HepG2 (cell line): ENCODE measurements at regions not wholly inside any gene's neighbourhood (a gene's known extent, or its start where the extent isn't known, plus 50 kb on each side); places are given as distances from the start of the nearest gene placed in this dataset.

Source experiments
- ATAC-seq: fragments of 200-7000 bp; cut with Tn5 transposase; 3 replicates; pipeline ENCODE4 v1.9.1; 2020; ENCODE audit warnings: mild to moderate bottlenecking, moderate library complexity
- BruUV-seq: library from RNA; stranded (reverse); fragments of 400-500 nt; replicated peaks from 2 replicates; lab custom pipeline; 2021; lab: Mats Ljungman, UMichigan
- CTCF ChIA-PET: fragments of 300-600 bp; formaldehyde crosslinking; extraction: SDS; loops from one replicate; lab custom pipeline; 2021; ENCODE audit warnings: low total read pairs, inconsistent platforms, low intra/inter-chr PET ratio; lab: Yijun Ruan, JAX
- POLR2A ChIA-PET: fragments of 350-600 bp; sonication (Branson Sonifier 250); formaldehyde crosslinking; loops from one replicate; lab custom pipeline; 2020; ENCODE audit warnings: antibody characterized with exemption, inconsistent platforms; lab: Yijun Ruan, JAX
- DNase-seq: peaks from one replicate; pipeline ENCODE4 v3.0.0-alpha.2; 2015; ENCODE audit warnings: low spot score
- FAIRE-seq: peaks from 3 replicates; lab custom pipeline; 2011; peaks lifted over from hg19 to GRCh38; lab: Jason Lieb, UNC
- H2AFZ ChIP-seq: one replicate; pipeline ENCODE4 v1.6.1; 2011; ENCODE audit warnings: low read length, inconsistent platforms
- H3K27ac ChIP-seq: fragments of 300-600 bp; 3 replicates; pipeline ENCODE4 v1.8.0; 2011; ENCODE audit warnings: mixed run types, mild to moderate bottlenecking, mixed read lengths, low read length, inconsistent platforms; ENCODE audit not compliant: insufficient read depth; ENCODE audit errors: extremely low read length
- H3K27me3 ChIP-seq, 2 experiments: fragments of 200-600 bp in 1 of 2; 2 replicates in 1 of 2; 3 replicates in 1 of 2; pipeline versions ENCODE4 v1.6.0 to v1.8.0; 2011; ENCODE audit warnings: low read length in 2 of 2, mild to moderate bottlenecking in 2 of 2, moderate library complexity in 2 of 2, inconsistent platforms in 1 of 2; ENCODE audit not compliant: insufficient read depth in 2 of 2, control insufficient read depth in 1 of 2
- H3K36me3 ChIP-seq, 2 experiments: fragments of 200-600 bp in 1 of 2; replicated peaks in 1 of 2; 2 replicates in 1 of 2; 3 replicates in 1 of 2; pipeline versions ENCODE4 v1.5.1 to v1.8.0; 2011; ENCODE audit warnings: low read length in 2 of 2, inconsistent platforms in 1 of 2; ENCODE audit not compliant: insufficient read depth in 2 of 2, control insufficient read depth in 1 of 2
- H3K4me1 ChIP-seq: 2 replicates; pipeline ENCODE4 v1.5.1; 2012; ENCODE audit warnings: low read length, inconsistent platforms; ENCODE audit not compliant: insufficient read depth
- H3K4me2 ChIP-seq: 2 replicates; pipeline ENCODE4 v1.6.0; 2011; ENCODE audit warnings: low read depth, low read length, inconsistent platforms
- H3K4me3 ChIP-seq, 3 experiments: fragments of 200-600 bp in 1 of 3; sonication (generic), shearing (Covaris generic) in 1 of 3; replicated peaks in 1 of 3; 2 replicates each; pipeline ENCODE4 v1.5.1; 2011 to 2016; ENCODE audit warnings: low read length in 3 of 3, inconsistent platforms in 2 of 3, low read depth in 2 of 3, mild to moderate bottlenecking in 2 of 3, control low read depth in 1 of 3, mixed read lengths in 1 of 3; ENCODE audit not compliant: insufficient read depth in 1 of 3
- H3K79me2 ChIP-seq: one replicate; pipeline ENCODE4 v1.6.1; 2011; ENCODE audit warnings: low read length, inconsistent platforms; ENCODE audit not compliant: insufficient read depth
- H3K9ac ChIP-seq: 2 replicates; pipeline ENCODE4 v1.6.0; 2011; ENCODE audit warnings: mild to moderate bottlenecking, low read depth, low read length, inconsistent platforms; ENCODE audit not compliant: insufficient read depth
- H3K9me3 ChIP-seq: 2 replicates; pipeline ENCODE4 v1.5.1; 2012; ENCODE audit warnings: mild to moderate bottlenecking, low read length
- H4K20me1 ChIP-seq: 2 replicates; pipeline ENCODE4 v1.6.0; 2011; ENCODE audit warnings: inconsistent platforms, mild to moderate bottlenecking, low read length, moderate library complexity; ENCODE audit not compliant: insufficient read depth
- CSRNP2 ChIP-seq: sonication (generic); formaldehyde crosslinking; conservative IDR thresholded peaks from 2 replicates; pipeline ENCODE4 v1.8.0; 2022; ENCODE audit warnings: low read depth, missing genetic modification reagents
- GABPA ChIP-seq, 2 experiments: IDR thresholded peaks; 2 replicates each; pipeline ENCODE4 v1.6.1; 2011 to 2016; ENCODE audit warnings: low read depth in 2 of 2, low read length in 1 of 2, missing biosample characterization in 1 of 2, missing genetic modification characterization in 1 of 2
- GABPB1 ChIP-seq: IDR thresholded peaks from 2 replicates; pipeline ENCODE4 v1.6.1; 2016; ENCODE audit warnings: mild to moderate bottlenecking, missing genetic modification reagents, moderate library complexity, missing compliant biosample characterization
- ZNF256 ChIP-seq: sonication (generic); formaldehyde crosslinking; conservative IDR thresholded peaks from 2 replicates; pipeline ENCODE4 v1.4.0; 2020; ENCODE audit warnings: missing genetic modification reagents
- ZNF34 ChIP-seq: sonication (generic); formaldehyde crosslinking; IDR thresholded peaks from 2 replicates; pipeline ENCODE4 v1.4.0; 2020; ENCODE audit warnings: mild to moderate bottlenecking, missing genetic modification reagents, borderline replicate concordance
- ZSCAN31 ChIP-seq: sonication (generic); formaldehyde crosslinking; IDR thresholded peaks from 2 replicates; pipeline ENCODE4 v1.5.0; 2020; ENCODE audit warnings: low read depth, mild to moderate bottlenecking, missing genetic modification reagents
- WGBS: methylation state at CpG from one replicate; pipeline ENCODE4 v1.1.6; 2017; ENCODE audit warnings: low lambda C conversion rate; 5-methylcytosine and 5-hydroxymethylcytosine counted together
- in situ Hi-C: cut with HindIII; loops from 2 replicates; pipeline ENCODE4 v1.10.0; 2017; ENCODE audit warnings: low pct_unique_long_range_greater_than_20kb; ENCODE audit not compliant: extremely low pct_ligation_motif_present
- intact Hi-C: fragments of 100-400 bp; cut with micrococcal nuclease; formaldehyde crosslinking; loops from one replicate; pipeline ENCODE4 v1.10.0; 2022; ENCODE audit not compliant: unreplicated experiment

GRCh38 chr16:86158688-86159360 lies 259.9 kb downstream of the IRF8 start:
- POLR2A ChIA-PET: no interaction called here
- no peak for ATAC-seq
- H4K20me1 ChIP-seq: no peaks in the 10 kb centered on the region; the same call in 1 of the 2 replicates
- no peak overlapping the region for H3K4me2 ChIP-seq
- no peak for FAIRE-seq
- intact Hi-C loops: no loop called here
- H2AFZ ChIP-seq: no peak overlapping the region
- WGBS: 30% methylated on average over 10 of the region's 10 CpGs
- no peak for DNase-seq
- in situ Hi-C loops: no loop called here
- peaks cover 12% of the 10 kb centered on the region for H3K9me3 ChIP-seq
- H3K27me3 ChIP-seq: peaks cover 0 to 7% of the 10 kb centered on the region in 2 experiments; a peak in 2 of 5 replicates
- no peak overlapping the region for H3K27ac ChIP-seq
- H3K79me2 ChIP-seq: no peaks in the 10 kb centered on the region
- no peak overlapping the region for H3K9ac ChIP-seq
- CTCF ChIA-PET: no interaction called here
- no peaks in the 10 kb centered on the region for H3K4me1 ChIP-seq
- H3K4me3 ChIP-seq: no peak overlapping the region
- H3K36me3 ChIP-seq: no peaks in the 10 kb centered on the region
- no peak for TF ChIP-seq ZNF256
- TF ChIP-seq GABPB1 (CRISPR knock-in tag): peak; percentile 15; the same call in 1 of the 2 replicates
- no peak for TF ChIP-seq CSRNP2
- peak; percentile 35 for TF ChIP-seq GABPA (IDR thresholded peaks at IDR 0.05; ENCODE audit: low read depth, low read length)
- TF ChIP-seq GABPA (CRISPR knock-in tag; IDR thresholded peaks at IDR 0.05; ENCODE audit: low read depth): peak; percentile 75
- no TSS peak for BruUV-seq

GRCh38 chr16:86165479-86165878 lies 266.5 kb downstream of the IRF8 start:
- Histone ChIP-seq H3K9ac (no peak overlapping the region), H3K4me1 (no peaks in the 10 kb centered on the region), H3K79me2 (no peaks in the 10 kb centered on the region), H3K9me3 (peaks cover 20% of the 10 kb centered on the region), H2AFZ (no peak overlapping the region), H3K27me3 (no peaks in the 10 kb centered on the region; a peak in 1 of 5 replicates), H4K20me1 (no peaks in the 10 kb centered on the region), H3K4me2 (no peak overlapping the region), H3K27ac (no peak overlapping the region), H3K4me3 (no peak overlapping the region), H3K36me3 (no peaks in the 10 kb centered on the region)
- in situ Hi-C loops (no loop called here), intact Hi-C loops (no loop called here)
- ATAC-seq: no peak
- DNase-seq: no peak
- CTCF ChIA-PET: no interaction called here
- 2% methylated on average over 2 of the region's 2 CpGs for WGBS
- FAIRE-seq: no peak
- POLR2A ChIA-PET: no interaction called here
- BruUV-seq: no TSS peak
- TF ChIP-seq ZNF34 (no peak), ZSCAN31 (CRISPR knock-in tag) (no peak)
